Activated CD4-positive, alpha-beta memory T cell treated with anti-CD3 and anti-CD28 coated beads for 36 hours (primary cell): ENCODE measurements at regions not wholly inside any gene's neighbourhood (a gene's known extent, or its start where the extent isn't known, plus 50 kb on each side); places are given as distances from the start of the nearest gene placed in this dataset.

Experiments used
- CTCF ChIA-PET: fragments of 350-600 bp; sonication (Branson Sonifier 250); formaldehyde crosslinking; loops from one replicate; lab custom pipeline; 2021; ENCODE audit warnings: antibody characterized with exemption, inconsistent platforms; lab: Charles Lee
- POLR2A ChIA-PET: fragments of 350-600 bp; sonication (Branson Sonifier 250); formaldehyde crosslinking; loops from one replicate; lab custom pipeline; 2021; ENCODE audit warnings: antibody characterized with exemption; lab: Charles Lee
- DNase-seq: peaks from one replicate; pipeline ENCODE4 v3.0.0-alpha.2; 2020
- H3K27ac Mint-ChIP-seq: one replicate; pipeline ENCODE4 v1.8.0; 2021; ENCODE audit warnings: mixed read lengths
- H3K27me3 Mint-ChIP-seq: one replicate; pipeline ENCODE4 v1.8.0; 2021; ENCODE audit warnings: mixed read lengths
- H3K36me3 Mint-ChIP-seq: one replicate; pipeline ENCODE4 v1.8.0; 2021; ENCODE audit warnings: mixed read lengths
- H3K4me1 Mint-ChIP-seq: one replicate; pipeline ENCODE4 v1.8.0; 2021; ENCODE audit warnings: low read depth, mixed read lengths
- H3K4me3 Mint-ChIP-seq: one replicate; pipeline ENCODE4 v1.8.0; 2021; ENCODE audit warnings: mild to moderate bottlenecking, mixed read lengths
- H3K9me3 Mint-ChIP-seq: one replicate; pipeline ENCODE4 v1.8.0; 2021; ENCODE audit warnings: mixed read lengths
- intact Hi-C: fragments of 100-400 bp; cut with micrococcal nuclease; formaldehyde crosslinking; loops from one replicate; pipeline ENCODE4 v1.15.1; 2023

GRCh38 chr9:12874395-12874794, 99.6 kb downstream of the LURAP1L start:
- no peak for DNase-seq
- Mint-ChIP-seq H3K36me3 (no peaks in the 10 kb centered on the region), H3K4me3 (no peak overlapping the region), H3K27ac (no peak overlapping the region), H3K27me3 (no peaks in the 10 kb centered on the region), H3K9me3 (peaks cover 10% of the 10 kb centered on the region), H3K4me1 (no peaks in the 10 kb centered on the region)
- ChIA-PET CTCF (no interaction called here), POLR2A (no interaction called here)
- intact Hi-C loops = no loop called here

GRCh38 chr9:12875191-12875590, 100.4 kb downstream of the LURAP1L start:
- peaks cover 8% of the 10 kb centered on the region for H3K9me3 Mint-ChIP-seq
- no peak overlapping the region for H3K27ac Mint-ChIP-seq
- intact Hi-C loops = no loop called here
- no peak for DNase-seq
- no peak overlapping the region for H3K4me3 Mint-ChIP-seq
- H3K27me3 Mint-ChIP-seq = no peaks in the 10 kb centered on the region
- no peaks in the 10 kb centered on the region for H3K36me3 Mint-ChIP-seq
- no peaks in the 10 kb centered on the region for H3K4me1 Mint-ChIP-seq
- ChIA-PET POLR2A (no interaction called here), CTCF (no interaction called here)

GRCh38 chr9:12876872-12877271, 102.1 kb downstream of the LURAP1L start:
- Mint-ChIP-seq H3K4me3 (no peak overlapping the region), H3K4me1 (no peaks in the 10 kb centered on the region)
- intact Hi-C loops = no loop called here

GRCh38 chr9:12878351-12878978, 103.6 kb downstream of the LURAP1L start:
- ChIA-PET CTCF (no interaction called here), POLR2A (no interaction called here)
- Mint-ChIP-seq H3K27me3 (no peaks in the 10 kb centered on the region), H3K9me3 (peaks cover 8% of the 10 kb centered on the region), H3K4me1 (no peaks in the 10 kb centered on the region), H3K27ac (no peak overlapping the region), H3K4me3 (no peak overlapping the region), H3K36me3 (no peaks in the 10 kb centered on the region)
- intact Hi-C loops = no loop called here
- no peak for DNase-seq

More at GRCh38 chr9:12876872-12877271, 102.1 kb downstream of the LURAP1L start:
- Mint-ChIP-seq H3K27me3 (no peaks in the 10 kb centered on the region), H3K27ac (no peak overlapping the region), H3K36me3 (no peaks in the 10 kb centered on the region), H3K9me3 (peaks cover 8% of the 10 kb centered on the region)
- no peak for DNase-seq
- ChIA-PET CTCF (no interaction called here), POLR2A (no interaction called here)

GRCh38 chr9:12879961-12880360, 105.1 kb downstream of the LURAP1L start:
- H3K4me1 Mint-ChIP-seq = no peaks in the 10 kb centered on the region
- ChIA-PET POLR2A (no interaction called here), CTCF (no interaction called here)
- no peaks in the 10 kb centered on the region for H3K36me3 Mint-ChIP-seq
- DNase-seq = no peak
- H3K4me3 Mint-ChIP-seq = no peak overlapping the region
- peaks cover 8% of the 10 kb centered on the region for H3K9me3 Mint-ChIP-seq
- intact Hi-C loops = no loop called here
- no peak overlapping the region for H3K27ac Mint-ChIP-seq
- no peaks in the 10 kb centered on the region for H3K27me3 Mint-ChIP-seq

- Mint-ChIP-seq H3K9me3 (peaks cover 9% of the 10 kb centered on the region), H3K4me3 (no peak overlapping the region), H3K36me3 (no peaks in the 10 kb centered on the region), H3K4me1 (no peaks in the 10 kb centered on the region), H3K27ac (no peak overlapping the region), H3K27me3 (no peaks in the 10 kb centered on the region)
- ChIA-PET POLR2A (no interaction called here), CTCF (no interaction called here)
- intact Hi-C loops = no loop called here
- DNase-seq = no peak
These were observed 105.7 kb downstream of the LURAP1L start for GRCh38 chr9:12880406-12881015.

- Mint-ChIP-seq H3K9me3 (peaks cover 13% of the 10 kb centered on the region), H3K36me3 (no peaks in the 10 kb centered on the region), H3K4me1 (no peaks in the 10 kb centered on the region), H3K27me3 (no peaks in the 10 kb centered on the region), H3K27ac (no peak overlapping the region), H3K4me3 (no peak overlapping the region)
- DNase-seq = no peak
- ChIA-PET CTCF (no interaction called here), POLR2A (no interaction called here)
- intact Hi-C loops = no loop called here
These were observed 107.6 kb downstream of the LURAP1L start for GRCh38 chr9:12882430-12882829.

GRCh38 chr9:12884736-12885395, 110.0 kb downstream of the LURAP1L start:
- Mint-ChIP-seq H3K4me1 (no peaks in the 10 kb centered on the region), H3K9me3 (peaks cover 5% of the 10 kb centered on the region), H3K27ac (no peak overlapping the region), H3K27me3 (no peaks in the 10 kb centered on the region), H3K4me3 (no peak overlapping the region), H3K36me3 (no peaks in the 10 kb centered on the region)
- POLR2A ChIA-PET = no interaction called here
- CTCF ChIA-PET = no interaction called here
- intact Hi-C loops = no loop called here
- no peak for DNase-seq

- no peak overlapping the region for H3K27ac Mint-ChIP-seq
- DNase-seq = no peak
- no peaks in the 10 kb centered on the region for H3K27me3 Mint-ChIP-seq
- H3K9me3 Mint-ChIP-seq = peaks cover 31% of the 10 kb centered on the region
- H3K4me3 Mint-ChIP-seq = no peak overlapping the region
- intact Hi-C loops = no loop called here
- ChIA-PET POLR2A (no interaction called here), CTCF (no interaction called here)
- H3K4me1 Mint-ChIP-seq = no peaks in the 10 kb centered on the region
- no peaks in the 10 kb centered on the region for H3K36me3 Mint-ChIP-seq
These were observed 114.7 kb downstream of the LURAP1L start for GRCh38 chr9:12889402-12890106.

- Mint-ChIP-seq H3K27ac (no peak overlapping the region), H3K4me3 (no peak overlapping the region), H3K4me1 (no peaks in the 10 kb centered on the region), H3K36me3 (no peaks in the 10 kb centered on the region), H3K27me3 (no peaks in the 10 kb centered on the region), H3K9me3 (peaks cover 30% of the 10 kb centered on the region)
- CTCF ChIA-PET = no interaction called here
- POLR2A ChIA-PET = no interaction called here
- intact Hi-C loops = no loop called here
- DNase-seq = no peak
These were observed 116.8 kb downstream of the LURAP1L start for GRCh38 chr9:12891588-12891987.

GRCh38 chr9:12903316-12903715, 128.5 kb downstream of the LURAP1L start:
- intact Hi-C loops = no loop called here

GRCh38 chr9:12904261-12905000, 129.6 kb downstream of the LURAP1L start:
- no peak overlapping the region for H3K4me3 Mint-ChIP-seq
- H3K4me1 Mint-ChIP-seq = no peaks in the 10 kb centered on the region
- no peaks in the 10 kb centered on the region for H3K27me3 Mint-ChIP-seq
- ChIA-PET POLR2A (no interaction called here), CTCF (no interaction called here)
- DNase-seq = no peak
- intact Hi-C loops = no loop called here
- no peak overlapping the region for H3K27ac Mint-ChIP-seq
- H3K9me3 Mint-ChIP-seq = peaks cover 22% of the 10 kb centered on the region
- no peaks in the 10 kb centered on the region for H3K36me3 Mint-ChIP-seq

More at GRCh38 chr9:12903316-12903715, 128.5 kb downstream of the LURAP1L start:
- ChIA-PET POLR2A (no interaction called here), CTCF (no interaction called here)
- Mint-ChIP-seq H3K4me1 (no peaks in the 10 kb centered on the region), H3K4me3 (no peak overlapping the region), H3K27me3 (no peaks in the 10 kb centered on the region), H3K9me3 (peaks cover 28% of the 10 kb centered on the region), H3K36me3 (no peaks in the 10 kb centered on the region), H3K27ac (no peak overlapping the region)
- no peak for DNase-seq
